ENCODE measurements at regions not wholly inside any gene's neighbourhood (a gene's known extent, or its start where the extent isn't known, plus 50 kb on each side); places are given as distances from the start of the nearest gene placed in this dataset.
"Not testable (repeated sequence)": the region's sequence is repeated elsewhere in the genome, so short reads cannot be mapped to it uniquely, and the experiment has no call there.

- H3K9me3 ChIP-seq (ENCODE audit: low read length) = no peaks in the 10 kb centered on the region
- no peak overlapping the region for H3K4me3 ChIP-seq (ENCODE audit: low read depth, low read length, poor library complexity, severe bottlenecking)
- intact Hi-C loops (cut with micrococcal nuclease; ENCODE audit: unreplicated experiment) = no loop called here
- H4K20me1 ChIP-seq (ENCODE audit: insufficient read depth, low read length) = no peaks in the 10 kb centered on the region
- peaks cover 3% of the 10 kb centered on the region for H3K4me1 ChIP-seq (ENCODE audit: insufficient read depth, low read length, poor library complexity, severe bottlenecking)
- no peaks in the 10 kb centered on the region for H3K9me2 ChIP-seq (ENCODE audit: insufficient read depth, low read length)
- no peak overlapping the region for H3K4me2 ChIP-seq (ENCODE audit: low read length)
- H3K36me3 ChIP-seq (ENCODE audit: insufficient read depth, low read length) = no peaks in the 10 kb centered on the region; the same call in 1 of the 2 replicates
- POLR2A ChIA-PET = no interaction called here
- H2AFZ ChIP-seq (ENCODE audit: low read length) = no peak overlapping the region
- TF ChIP-seq CTCF (conservative IDR thresholded peaks at IDR 0.05; ENCODE audit: low read length) = no peak
- TF ChIP-seq EZH2phosphoT487 (IDR thresholded peaks at IDR 0.05; ENCODE audit: borderline replicate concordance, low read depth, low read length) = no peak
- no peak overlapping the region for H3K27ac ChIP-seq (ENCODE audit: low read depth, low read length, poor library complexity, severe bottlenecking)
- no peaks in the 10 kb centered on the region for H3K79me2 ChIP-seq (ENCODE audit: insufficient read depth, low read depth, low read length)
- no peak for DNase-seq (ENCODE audit: low spot score)
- no TSS peak for BruUV-seq (replicated peaks)
- CTCF ChIA-PET (ENCODE audit: unreplicated experiment) = no interaction called here
These were observed 299.9 kb downstream of the CCDC74A start for GRCh38 chr2:131827481-131828163.

GRCh38 chr2:131828164-131828561 lies 300.5 kb downstream of the CCDC74A start:
- TF ChIP-seq EZH2phosphoT487 (IDR thresholded peaks at IDR 0.05; ENCODE audit: borderline replicate concordance, low read depth, low read length) = no peak
- CTCF ChIA-PET (ENCODE audit: unreplicated experiment) = no interaction called here

GRCh38 chr2:131828633-131829455 lies 301.2 kb downstream of the CCDC74A start:
- H3K27ac ChIP-seq (ENCODE audit: low read depth, low read length, poor library complexity, severe bottlenecking); H3K36me3 ChIP-seq (ENCODE audit: insufficient read depth, low read length); intact Hi-C loops (cut with micrococcal nuclease; ENCODE audit: unreplicated experiment); CTCF ChIA-PET (ENCODE audit: unreplicated experiment); H3K4me2 ChIP-seq (ENCODE audit: low read length); H3K79me2 ChIP-seq (ENCODE audit: insufficient read depth, low read depth, low read length); H2AFZ ChIP-seq (ENCODE audit: low read length); H4K20me1 ChIP-seq (ENCODE audit: insufficient read depth, low read length); POLR2A ChIA-PET; H3K4me1 ChIP-seq (ENCODE audit: insufficient read depth, low read length, poor library complexity, severe bottlenecking); BruUV-seq (replicated peaks); H3K9me3 ChIP-seq (ENCODE audit: low read length); H3K4me3 ChIP-seq (ENCODE audit: low read depth, low read length, poor library complexity, severe bottlenecking); DNase-seq (ENCODE audit: low spot score); H3K9me2 ChIP-seq (ENCODE audit: insufficient read depth, low read length): not testable (repeated sequence)

More at GRCh38 chr2:131828164-131828561, 300.5 kb downstream of the CCDC74A start:
- Histone ChIP-seq H3K79me2 (ENCODE audit: insufficient read depth, low read depth, low read length) (no peaks in the 10 kb centered on the region), H3K4me3 (ENCODE audit: low read depth, low read length, poor library complexity, severe bottlenecking) (no peak overlapping the region), H3K4me2 (ENCODE audit: low read length) (no peak overlapping the region), H2AFZ (ENCODE audit: low read length) (no peak overlapping the region), H3K9me2 (ENCODE audit: insufficient read depth, low read length) (no peaks in the 10 kb centered on the region), H3K9me3 (ENCODE audit: low read length) (no peaks in the 10 kb centered on the region), H3K27ac (ENCODE audit: low read depth, low read length, poor library complexity, severe bottlenecking) (no peak overlapping the region), H4K20me1 (ENCODE audit: insufficient read depth, low read length) (no peaks in the 10 kb centered on the region), H3K36me3 (ENCODE audit: insufficient read depth, low read length) (no peaks in the 10 kb centered on the region; the same call in 1 of the 2 replicates), H3K4me1 (ENCODE audit: insufficient read depth, low read length, poor library complexity, severe bottlenecking) (peaks cover 5% of the 10 kb centered on the region)
- DNase-seq (ENCODE audit: low spot score) = no peak
- intact Hi-C loops (cut with micrococcal nuclease; ENCODE audit: unreplicated experiment) = no loop called here
- no TSS peak for BruUV-seq (replicated peaks)
- POLR2A ChIA-PET = no interaction called here

- BruUV-seq (replicated peaks); H3K36me3 ChIP-seq (ENCODE audit: insufficient read depth, low read length); H3K9me2 ChIP-seq (ENCODE audit: insufficient read depth, low read length); intact Hi-C loops (cut with micrococcal nuclease; ENCODE audit: unreplicated experiment); H3K4me2 ChIP-seq (ENCODE audit: low read length); POLR2A ChIA-PET; DNase-seq (ENCODE audit: low spot score); H3K4me3 ChIP-seq (ENCODE audit: low read depth, low read length, poor library complexity, severe bottlenecking); H4K20me1 ChIP-seq (ENCODE audit: insufficient read depth, low read length); H3K27ac ChIP-seq (ENCODE audit: low read depth, low read length, poor library complexity, severe bottlenecking); H3K9me3 ChIP-seq (ENCODE audit: low read length); H3K79me2 ChIP-seq (ENCODE audit: insufficient read depth, low read depth, low read length); H3K4me1 ChIP-seq (ENCODE audit: insufficient read depth, low read length, poor library complexity, severe bottlenecking); CTCF ChIA-PET (ENCODE audit: unreplicated experiment); H2AFZ ChIP-seq (ENCODE audit: low read length): not testable (repeated sequence)
These were observed 302.0 kb downstream of the CCDC74A start for GRCh38 chr2:131829456-131830241.
